Activated naive CD8-positive, alpha-beta T cell treated with anti-CD3 and anti-CD28 coated beads, Interleukin-2, amount 50 U/mL, for 24 hours (primary cell): ENCODE measurements at regions not wholly inside any gene's neighbourhood (a gene's known extent, or its start where the extent isn't known, plus 50 kb on each side); places are given as distances from the start of the nearest gene placed in this dataset.
"Not testable (repeated sequence)": the region's sequence is repeated elsewhere in the genome, so short reads cannot be mapped to it uniquely, and the experiment has no call there.

ENCODE experiments used
- ATAC-seq: fragments of 150-1000 bp; cut with Tn5 transposase; one replicate; pipeline ENCODE4 v1.10.0; 2021
- DNase-seq: peaks from one replicate; pipeline ENCODE4 v3.0.0; 2021
- H3K27ac Mint-ChIP-seq: one replicate; pipeline ENCODE4 v1.8.0; 2021; ENCODE audit warnings: mild to moderate bottlenecking, mixed read lengths
- H3K27me3 Mint-ChIP-seq: one replicate; pipeline ENCODE4 v1.8.0; 2021; ENCODE audit warnings: mixed read lengths
- H3K36me3 Mint-ChIP-seq: one replicate; pipeline ENCODE4 v1.8.0; 2021; ENCODE audit warnings: low read depth, mixed read lengths
- H3K4me1 Mint-ChIP-seq: one replicate; pipeline ENCODE4 v1.8.0; 2021; ENCODE audit warnings: mixed read lengths
- H3K4me3 Mint-ChIP-seq: one replicate; pipeline ENCODE4 v1.8.0; 2021; ENCODE audit warnings: mild to moderate bottlenecking, moderate library complexity, mixed read lengths
- H3K9me3 Mint-ChIP-seq: one replicate; pipeline ENCODE4 v1.8.0; 2021; ENCODE audit warnings: mixed read lengths

- H3K4me3 Mint-ChIP-seq, result no peak overlapping the region
- H3K9me3 Mint-ChIP-seq, result peaks cover 7% of the 10 kb centered on the region
- ATAC-seq (no peak), DNase-seq (no peak)
- no peaks in the 10 kb centered on the region for H3K27me3 Mint-ChIP-seq
- peaks cover 13% of the 10 kb centered on the region for H3K4me1 Mint-ChIP-seq
- no peaks in the 10 kb centered on the region for H3K36me3 Mint-ChIP-seq
- no peak overlapping the region for H3K27ac Mint-ChIP-seq
Observed at GRCh38 chr9:82129708-82130107, 141.1 kb downstream of the SPATA31D1 start.

- Mint-ChIP-seq H3K4me3 (no peak overlapping the region), H3K27me3 (no peaks in the 10 kb centered on the region), H3K4me1 (peaks cover 13% of the 10 kb centered on the region), H3K36me3 (no peaks in the 10 kb centered on the region), H3K9me3 (peaks cover 9% of the 10 kb centered on the region), H3K27ac (no peak overlapping the region)
- DNase-seq (no peak), ATAC-seq (no peak)
Observed at GRCh38 chr9:82130331-82131042, 141.9 kb downstream of the SPATA31D1 start.

- Mint-ChIP-seq H3K9me3 (peaks cover 13% of the 10 kb centered on the region), H3K27me3 (no peaks in the 10 kb centered on the region), H3K4me3 (no peak overlapping the region), H3K4me1 (peaks cover 10% of the 10 kb centered on the region), H3K27ac (no peak overlapping the region), H3K36me3 (no peaks in the 10 kb centered on the region)
- no peak for ATAC-seq
- no peak for DNase-seq
Observed at GRCh38 chr9:82131072-82131471, 142.5 kb downstream of the SPATA31D1 start.

- no peak for DNase-seq
- Mint-ChIP-seq H3K27ac (no peak overlapping the region), H3K27me3 (no peaks in the 10 kb centered on the region), H3K4me1 (peaks cover 6% of the 10 kb centered on the region), H3K9me3 (peaks cover 13% of the 10 kb centered on the region), H3K36me3 (no peaks in the 10 kb centered on the region), H3K4me3 (no peak overlapping the region)
- no peak for ATAC-seq
Observed at GRCh38 chr9:82132024-82132423, 143.5 kb downstream of the SPATA31D1 start.

- ATAC-seq, result no peak
- Mint-ChIP-seq H3K9me3 (peaks cover 18% of the 10 kb centered on the region), H3K4me1 (no peaks in the 10 kb centered on the region), H3K4me3 (no peak overlapping the region), H3K27me3 (no peaks in the 10 kb centered on the region), H3K36me3 (no peaks in the 10 kb centered on the region), H3K27ac (no peak overlapping the region)
- DNase-seq, result no peak
Observed at GRCh38 chr9:82134010-82134409, 145.4 kb downstream of the SPATA31D1 start.

GRCh38 chr9:82135106-82135505 is 146.5 kb downstream of the SPATA31D1 start:
- H3K4me1 Mint-ChIP-seq, result no peaks in the 10 kb centered on the region
- no peak for DNase-seq
- no peak overlapping the region for H3K27ac Mint-ChIP-seq
- H3K9me3 Mint-ChIP-seq, result peaks cover 20% of the 10 kb centered on the region
- no peaks in the 10 kb centered on the region for H3K27me3 Mint-ChIP-seq
- ATAC-seq, result no peak
- no peak overlapping the region for H3K4me3 Mint-ChIP-seq
- no peaks in the 10 kb centered on the region for H3K36me3 Mint-ChIP-seq

- H3K36me3 Mint-ChIP-seq, ATAC-seq, H3K27ac Mint-ChIP-seq, H3K4me3 Mint-ChIP-seq, DNase-seq, H3K4me1 Mint-ChIP-seq, H3K27me3 Mint-ChIP-seq: not testable (repeated sequence)
- H3K9me3 Mint-ChIP-seq, result peaks cover 20% of the 10 kb centered on the region
Observed at GRCh38 chr9:82138081-82138480, 149.5 kb downstream of the SPATA31D1 start.

GRCh38 chr9:82140471-82140870 is 151.9 kb downstream of the SPATA31D1 start:
- ATAC-seq (no peak), DNase-seq (no peak)
- Mint-ChIP-seq H3K9me3 (peaks cover 15% of the 10 kb centered on the region), H3K27ac (no peak overlapping the region), H3K4me1 (no peaks in the 10 kb centered on the region), H3K27me3 (no peaks in the 10 kb centered on the region), H3K4me3 (no peak overlapping the region), H3K36me3 (no peaks in the 10 kb centered on the region)

- ATAC-seq (no peak), DNase-seq (no peak)
- H3K27ac Mint-ChIP-seq, result no peak overlapping the region
- H3K4me3 Mint-ChIP-seq, result no peak overlapping the region
- H3K9me3 Mint-ChIP-seq, result no peaks in the 10 kb centered on the region
- H3K27me3 Mint-ChIP-seq, result peaks cover under 1% of the 10 kb centered on the region
- H3K36me3 Mint-ChIP-seq, result no peaks in the 10 kb centered on the region
- no peaks in the 10 kb centered on the region for H3K4me1 Mint-ChIP-seq
Observed at GRCh38 chr9:82144803-82145202, 156.2 kb downstream of the SPATA31D1 start.

- H3K9me3 Mint-ChIP-seq, result no peaks in the 10 kb centered on the region
- H3K27ac Mint-ChIP-seq, result no peak overlapping the region
- ATAC-seq, result no peak
- no peaks in the 10 kb centered on the region for H3K36me3 Mint-ChIP-seq
- no peak for DNase-seq
- peaks cover 1% of the 10 kb centered on the region for H3K27me3 Mint-ChIP-seq
- no peak overlapping the region for H3K4me3 Mint-ChIP-seq
- H3K4me1 Mint-ChIP-seq, result no peaks in the 10 kb centered on the region
Observed at GRCh38 chr9:82146677-82147076, 158.1 kb downstream of the SPATA31D1 start.

- Mint-ChIP-seq H3K4me3 (no peak overlapping the region), H3K9me3 (no peaks in the 10 kb centered on the region), H3K4me1 (no peaks in the 10 kb centered on the region), H3K27me3 (peaks cover 1% of the 10 kb centered on the region), H3K36me3 (no peaks in the 10 kb centered on the region), H3K27ac (no peak overlapping the region)
- ATAC-seq (no peak), DNase-seq (no peak)
Observed at GRCh38 chr9:82147798-82148425, 159.3 kb downstream of the SPATA31D1 start.

GRCh38 chr9:82148426-82148810 is 159.8 kb downstream of the SPATA31D1 start:
- Mint-ChIP-seq H3K4me3 (no peak overlapping the region), H3K27ac (no peak overlapping the region), H3K4me1 (peaks cover 2% of the 10 kb centered on the region), H3K36me3 (no peaks in the 10 kb centered on the region), H3K27me3 (peaks cover 1% of the 10 kb centered on the region), H3K9me3 (no peaks in the 10 kb centered on the region)
- DNase-seq (no peak), ATAC-seq (no peak)

- peaks cover 1% of the 10 kb centered on the region for H3K27me3 Mint-ChIP-seq
- DNase-seq, result no peak
- H3K9me3 Mint-ChIP-seq, result no peaks in the 10 kb centered on the region
- H3K27ac Mint-ChIP-seq, result no peak overlapping the region
- H3K4me3 Mint-ChIP-seq, result no peak overlapping the region
- H3K36me3 Mint-ChIP-seq, result no peaks in the 10 kb centered on the region
- no peak for ATAC-seq
- H3K4me1 Mint-ChIP-seq, result peaks cover 2% of the 10 kb centered on the region
Observed at GRCh38 chr9:82148901-82149461, 160.4 kb downstream of the SPATA31D1 start.

- no peak for DNase-seq
- Mint-ChIP-seq H3K4me1 (peaks cover 2% of the 10 kb centered on the region), H3K27me3 (peaks cover 1% of the 10 kb centered on the region), H3K36me3 (no peaks in the 10 kb centered on the region), H3K4me3 (no peak overlapping the region), H3K27ac (no peak overlapping the region), H3K9me3 (no peaks in the 10 kb centered on the region)
- no peak for ATAC-seq
Observed at GRCh38 chr9:82149501-82149946, 161.0 kb downstream of the SPATA31D1 start.

GRCh38 chr9:82152181-82152580 is 163.6 kb downstream of the SPATA31D1 start:
- Mint-ChIP-seq H3K4me1 (peaks cover 3% of the 10 kb centered on the region), H3K27me3 (peaks cover 1% of the 10 kb centered on the region), H3K27ac (no peak overlapping the region), H3K9me3 (no peaks in the 10 kb centered on the region), H3K36me3 (no peaks in the 10 kb centered on the region), H3K4me3 (no peak overlapping the region)
- DNase-seq (no peak), ATAC-seq (no peak)
